Left forelimb (tissue), 1 donor: ENCODE measurements at regions not wholly inside any gene's neighbourhood (a gene's known extent, or its start where the extent isn't known, plus 50 kb on each side); places are given as distances from the start of the nearest gene placed in this dataset.

ENCODE experiments used
- DNase-seq: peaks from one replicate; pipeline ENCODE4 v3.0.0-alpha.2; 2018; ENCODE audit warnings: low spot score

- no peak for DNase-seq
Measured at GRCh38 chr6:144580039-144580438, 294.9 kb downstream of the UTRN start.

- no peak for DNase-seq
Measured at GRCh38 chr6:144580771-144581170, 295.6 kb downstream of the UTRN start.

GRCh38 chr6:144581812-144582537 lies 296.8 kb downstream of the UTRN start:
- DNase-seq, result no peak

- DNase-seq, result peak; percentile 73
Measured at GRCh38 chr6:144582939-144583613, 297.9 kb downstream of the UTRN start.

- DNase-seq, result no peak
Measured at GRCh38 chr6:144583614-144583954, 298.4 kb downstream of the UTRN start.

- DNase-seq, result no peak
Measured at GRCh38 chr6:144585217-144585814, 300.2 kb downstream of the UTRN start.

GRCh38 chr6:144586986-144587385 lies 301.9 kb downstream of the UTRN start:
- DNase-seq, result no peak

GRCh38 chr6:144588697-144589325 lies 303.7 kb downstream of the UTRN start:
- DNase-seq, result no peak

GRCh38 chr6:144590532-144590931 lies 305.4 kb downstream of the UTRN start:
- no peak for DNase-seq

GRCh38 chr6:144593392-144593791 lies 308.3 kb downstream of the UTRN start:
- no peak for DNase-seq

- DNase-seq, result no peak
Measured at GRCh38 chr6:144594585-144594984, 309.4 kb downstream of the UTRN start.

GRCh38 chr6:144595266-144595665 lies 310.1 kb downstream of the UTRN start:
- no peak for DNase-seq

GRCh38 chr6:144597511-144597910 lies 312.4 kb downstream of the UTRN start:
- no peak for DNase-seq

GRCh38 chr6:144599615-144600014 lies 314.5 kb downstream of the UTRN start:
- DNase-seq, result no peak

- DNase-seq, result no peak
Measured at GRCh38 chr6:144601221-144601620, 316.1 kb downstream of the UTRN start.

- DNase-seq, result no peak
Measured at GRCh38 chr6:144602523-144603180, 317.5 kb downstream of the UTRN start.

- DNase-seq, result no peak
Measured at GRCh38 chr6:144606083-144606482, 320.9 kb downstream of the UTRN start.

GRCh38 chr6:144607998-144608735 lies 323.0 kb downstream of the UTRN start:
- no peak for DNase-seq

GRCh38 chr6:144612811-144613210 lies 327.7 kb downstream of the UTRN start:
- no peak for DNase-seq

- no peak for DNase-seq
Measured at GRCh38 chr6:144613859-144614258, 328.7 kb downstream of the UTRN start.

GRCh38 chr6:144615870-144616269 lies 330.7 kb downstream of the UTRN start:
- DNase-seq, result no peak

- DNase-seq, result no peak
Measured at GRCh38 chr6:144617191-144617590, 332.1 kb downstream of the UTRN start.
